G401 (cell line): ENCODE measurements at regions not wholly inside any gene's neighbourhood (a gene's known extent, or its start where the extent isn't known, plus 50 kb on each side); places are given as distances from the start of the nearest gene placed in this dataset.
"Not testable (repeated sequence)": the region's sequence is repeated elsewhere in the genome, so short reads cannot be mapped to it uniquely, and the experiment has no call there.

Experiments used
- DNase-seq: peaks from one replicate; pipeline ENCODE4 v3.0.0-alpha.2; 2015; ENCODE audit warnings: low spot score
- in situ Hi-C: cut with HindIII; loops from 2 replicates; pipeline ENCODE4 v1.10.0; 2016; ENCODE audit warnings: low sequenced_read_pairs, mixed read lengths

- in situ Hi-C loops, DNase-seq: not testable (repeated sequence)
Measured at GRCh38 chr7:97234494-97234893, 117.0 kb downstream of the SDHAF3 start.

GRCh38 chr7:97246317-97246716 lies 128.8 kb downstream of the SDHAF3 start:
- in situ Hi-C loops = no loop called here
- no peak for DNase-seq

- in situ Hi-C loops, DNase-seq: not testable (repeated sequence)
Measured at GRCh38 chr7:97258187-97258586, 140.7 kb downstream of the SDHAF3 start.

- no peak for DNase-seq
- in situ Hi-C loops = no loop called here
Measured at GRCh38 chr7:97269741-97270140, 152.2 kb downstream of the SDHAF3 start.

GRCh38 chr7:97270280-97270679 lies 152.8 kb downstream of the SDHAF3 start:
- no peak for DNase-seq
- in situ Hi-C loops = no loop called here

- in situ Hi-C loops = no loop called here
Measured at GRCh38 chr7:97271619-97272018, 154.1 kb downstream of the SDHAF3 start.

GRCh38 chr7:97272237-97272975 lies 154.9 kb downstream of the SDHAF3 start:
- DNase-seq = no peak
- in situ Hi-C loops = no loop called here

More at GRCh38 chr7:97271619-97272018, 154.1 kb downstream of the SDHAF3 start:
- no peak for DNase-seq

- no peak for DNase-seq
- in situ Hi-C loops = no loop called here
Measured at GRCh38 chr7:97275475-97275874, 158.0 kb downstream of the SDHAF3 start.

GRCh38 chr7:97280950-97281349 lies 163.5 kb downstream of the SDHAF3 start:
- DNase-seq = no peak
- in situ Hi-C loops = no loop called here

GRCh38 chr7:97285348-97285747 lies 167.8 kb downstream of the SDHAF3 start:
- in situ Hi-C loops = no loop called here
- no peak for DNase-seq

GRCh38 chr7:97293031-97293430 lies 175.5 kb downstream of the SDHAF3 start:
- in situ Hi-C loops = no loop called here
- DNase-seq = no peak

GRCh38 chr7:97298561-97298960 lies 181.1 kb downstream of the SDHAF3 start:
- DNase-seq = no peak
- in situ Hi-C loops = no loop called here

GRCh38 chr7:97305589-97305988 lies 188.1 kb downstream of the SDHAF3 start:
- in situ Hi-C loops = no loop called here
- DNase-seq = no peak

- in situ Hi-C loops = no loop called here
Measured at GRCh38 chr7:97307521-97308108, 190.1 kb downstream of the SDHAF3 start.

GRCh38 chr7:97313900-97314299 lies 196.4 kb downstream of the SDHAF3 start:
- DNase-seq = no peak
- in situ Hi-C loops = no loop called here

More at GRCh38 chr7:97307521-97308108, 190.1 kb downstream of the SDHAF3 start:
- DNase-seq = no peak

GRCh38 chr7:97317575-97317974 lies 200.1 kb downstream of the SDHAF3 start:
- DNase-seq = no peak
- in situ Hi-C loops = no loop called here

GRCh38 chr7:97329871-97330270 lies 212.4 kb downstream of the SDHAF3 start:
- in situ Hi-C loops, DNase-seq: not testable (repeated sequence)

GRCh38 chr7:97337849-97338248 lies 220.4 kb downstream of the SDHAF3 start:
- DNase-seq = no peak
- in situ Hi-C loops = no loop called here

GRCh38 chr7:97342512-97342911 lies 225.0 kb downstream of the SDHAF3 start:
- in situ Hi-C loops = no loop called here
- DNase-seq = no peak

- in situ Hi-C loops = no loop called here
- DNase-seq = no peak
Measured at GRCh38 chr7:97346349-97346748, 228.9 kb downstream of the SDHAF3 start.

- in situ Hi-C loops = no loop called here
Measured at GRCh38 chr7:97351488-97351887, 234.0 kb downstream of the SDHAF3 start.

More at GRCh38 chr7:97351488-97351887, 234.0 kb downstream of the SDHAF3 start:
- no peak for DNase-seq
